GM12892 (cell line): ENCODE measurements at regions not wholly inside any gene's neighbourhood (a gene's known extent, or its start where the extent isn't known, plus 50 kb on each side); places are given as distances from the start of the nearest gene placed in this dataset.

ENCODE experiments used
- POLR2A ChIP-seq: IDR thresholded peaks from 2 replicates; pipeline ENCODE4 v1.6.1; 2011; ENCODE audit warnings: low read depth, low read length, control low read depth
- POLR2AphosphoS5 ChIP-seq: IDR thresholded peaks from 2 replicates; pipeline ENCODE4 v1.6.1; 2011; ENCODE audit warnings: low read depth, low read length, control low read depth
- TAF1 ChIP-seq: IDR thresholded peaks from 2 replicates; pipeline ENCODE4 v1.6.1; 2011; ENCODE audit warnings: low read depth, mild to moderate bottlenecking, control low read depth, low read length, borderline replicate concordance

DNA sequence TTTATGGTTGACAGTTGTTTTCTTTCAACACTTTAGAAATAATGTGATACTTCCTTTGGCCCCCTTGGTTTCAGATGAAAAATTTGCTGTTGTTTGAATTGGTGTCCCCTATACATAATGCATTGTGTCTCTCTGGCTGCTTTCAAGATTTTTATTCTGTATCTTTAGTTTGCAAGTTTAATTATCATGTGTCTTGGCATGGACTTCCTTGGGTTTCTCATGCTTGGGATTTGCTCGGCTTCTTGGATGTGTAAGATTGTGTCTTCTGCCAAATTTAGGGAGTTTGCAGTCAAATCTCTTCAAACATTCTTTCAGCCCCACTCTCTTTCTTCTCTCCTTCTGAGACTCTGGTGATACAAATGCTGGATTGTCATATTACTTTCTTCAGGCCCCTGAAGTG lies 53.4 kb upstream of the PTPRG start:
- TF ChIP-seq POLR2A (no peak), TAF1 (no peak), POLR2AphosphoS5 (no peak)
